ENCODE measurements at regions not wholly inside any gene's neighbourhood (a gene's known extent, or its start where the extent isn't known, plus 50 kb on each side); places are given as distances from the start of the nearest gene placed in this dataset.

- peaks cover 0 to 5% of the 10 kb centered on the region in 2 experiments; a peak in 2 of 4 replicates for H3K9me3 ChIP-seq (ENCODE audit: insufficient read depth in 2 of 2, low read depth in 1 of 2, low read length in 1 of 2)
- WGBS, 2 experiments (ENCODE audit: extremely low coverage in 1 of 2, insufficient coverage in 1 of 2, insufficient read length in 1 of 2, insufficient replicate concordance in 2 of 2, low coverage in 1 of 2, low lambda C conversion rate in 2 of 2, missing lambda C conversion rate in 1 of 2), result 20% methylated on average over 5 of the region's 5 CpGs; no CpG with 5 or more reads in 1 of the 2 experiments
- H3K18ac ChIP-seq (ENCODE audit: extremely low read depth, low read length), result no peak overlapping the region; the same call in 1 of the 2 replicates
- no peak overlapping the region for H4K5ac ChIP-seq (ENCODE audit: insufficient read length, low read depth, low read length)
- no peak overlapping the region for H4K8ac ChIP-seq (ENCODE audit: extremely low read depth, insufficient read depth, low read length)
- no peaks in the 10 kb centered on the region; a peak in 1 of 8 replicates for H3K36me3 ChIP-seq (ENCODE audit: control insufficient read depth in 2 of 4, insufficient read depth in 4 of 4, low read length in 3 of 4)
- no peak overlapping the region for H3K27ac ChIP-seq (ENCODE audit: low read depth, low read length)
- no peak overlapping the region for H2BK20ac ChIP-seq (ENCODE audit: low read length)
- no peak overlapping the region for H2BK5ac ChIP-seq (ENCODE audit: low read depth, low read length)
- H3K4me3 ChIP-seq (ENCODE audit: extremely low read depth in 1 of 4, insufficient read depth in 2 of 4, low read depth in 3 of 4, low read length in 4 of 4), result no peak overlapping the region
- H3K23me2 ChIP-seq (ENCODE audit: low read depth, low read length), result peaks cover 1% of the 10 kb centered on the region; the same call in 1 of the 2 replicates
- no peaks in the 10 kb centered on the region for H3K27me3 ChIP-seq (replicated peaks in 1 of 4; ENCODE audit: control insufficient read depth in 3 of 4, extremely low read depth in 1 of 4, insufficient read depth in 3 of 4, low read length in 3 of 4)
- H2AK5ac ChIP-seq (ENCODE audit: low read depth, low read length), result no peak overlapping the region
- H3K4me1 ChIP-seq (replicated peaks in 1 of 4; ENCODE audit: control insufficient read depth in 3 of 4, insufficient read depth in 4 of 4, low read length in 3 of 4), result peaks cover 2 to 7% (median 4%) of the 10 kb centered on the region in 4 experiments; a peak in 6 of 7 replicates
- H3K79me2 ChIP-seq (ENCODE audit: control insufficient read depth in 1 of 2, insufficient read depth in 2 of 2, low read length in 2 of 2), result no peaks in the 10 kb centered on the region
- no peak overlapping the region for H2BK15ac ChIP-seq (ENCODE audit: low read length)
- no peak overlapping the region for H2BK120ac ChIP-seq (replicated peaks; ENCODE audit: low read depth, low read length)
- H3K79me1 ChIP-seq (ENCODE audit: low read depth, low read length), result no peaks in the 10 kb centered on the region
- POLR2A ChIA-PET (ENCODE audit: partially characterized antibody), result no interaction called here
- peak overlapping the region in 1 of 2 experiments; percentile 28; a peak in 2 of 4 replicates for H3K4me2 ChIP-seq (ENCODE audit: insufficient read depth in 1 of 2, low read depth in 2 of 2, low read length in 2 of 2)
- H2BK12ac ChIP-seq (ENCODE audit: low read depth, low read length), result no peak overlapping the region
- no peaks in the 10 kb centered on the region for H4K20me1 ChIP-seq (replicated peaks in 1 of 2; ENCODE audit: control insufficient read depth in 1 of 2, insufficient read depth in 2 of 2, low read length in 2 of 2)
- H3K9ac ChIP-seq (replicated peaks in 1 of 4; ENCODE audit: extremely low read depth in 1 of 4, low read depth in 3 of 4, low read length in 3 of 4), result no peak overlapping the region
- no peak overlapping the region for H3K56ac ChIP-seq (replicated peaks; ENCODE audit: insufficient read length, low read depth, low read length)
- H4K91ac ChIP-seq (replicated peaks; ENCODE audit: insufficient read length, low read length), result no peak overlapping the region
- no peak for DNase-seq (ENCODE audit: low read depth in 1 of 2, low spot score in 2 of 2)
- H3K14ac ChIP-seq (ENCODE audit: insufficient read length), result no peak overlapping the region
- no peak overlapping the region for H3K23ac ChIP-seq (ENCODE audit: insufficient read length)
- no peak overlapping the region for H2AFZ ChIP-seq (ENCODE audit: low read length)
- CTCF ChIA-PET (ENCODE audit: partially characterized antibody), result interaction anchor here (0.6 to 2.2 kb wide), 3 partner anchors 33 to 378 kb away, joined by 3 to 6 read pairs (median 3); no protein-coding TSS in a partner anchor
- FAIRE-seq, result no peak
- no peak overlapping the region for H3K4ac ChIP-seq (replicated peaks; ENCODE audit: insufficient read length, low read depth, low read length)
- TF ChIP-seq BRCA1 (IDR thresholded peaks at IDR 0.05; ENCODE audit: low read depth, low read length) (no peak), E2F6 (IDR thresholded peaks at IDR 0.05) (no peak), SRF (IDR thresholded peaks at IDR 0.05; ENCODE audit: low read depth, low read length) (no peak), POLR2A (IDR thresholded peaks at IDR 0.05; ENCODE audit: control extremely low read depth in 1 of 2, low read depth in 2 of 2, low read length in 2 of 2) (peak in 1 of 2 experiments; percentile 63; a peak in 1 of 3 replicates), NANOG (IDR thresholded peaks at IDR 0.05; ENCODE audit: insufficient read depth, low read depth, low read length, poor library complexity, severe bottlenecking) (no peak), TAF1 (IDR thresholded peaks at IDR 0.05; ENCODE audit: low read depth, low read length) (no peak), EZH2 (IDR thresholded peaks at IDR 0.05; ENCODE audit: low read depth, low read length, severe bottlenecking) (no peak), RBBP5 (IDR thresholded peaks at IDR 0.05; ENCODE audit: borderline replicate concordance, low read depth, low read length) (no peak), POLR2AphosphoS5 (IDR thresholded peaks at IDR 0.05; ENCODE audit: low read depth, low read length) (peak; percentile 36; the same call in 1 of the 2 replicates), KDM5A (IDR thresholded peaks at IDR 0.05; ENCODE audit: low read length) (no peak), RAD21 (IDR thresholded peaks at IDR 0.05 in 1 of 2, conservative IDR thresholded peaks at IDR 0.05 in 1 of 2; ENCODE audit: low read depth in 2 of 2, low read length in 2 of 2) (no peak), RNF2 (IDR thresholded peaks at IDR 0.05; ENCODE audit: borderline replicate concordance, low read depth, low read length, missing control alignments, poor library complexity, severe bottlenecking) (no peak)
Observed at GRCh38 chr20:11979306-11979990, 61.8 kb downstream of the BTBD3 start.

All from H1 (cell line).